Hepatocyte (in vitro differentiated cells): ENCODE measurements at regions not wholly inside any gene's neighbourhood (a gene's known extent, or its start where the extent isn't known, plus 50 kb on each side); places are given as distances from the start of the nearest gene placed in this dataset.

Experiments
- DNase-seq: peaks from one replicate; pipeline ENCODE4 v3.0.0-alpha.2; 2016; ENCODE audit warnings: low spot score
- H2AFZ ChIP-seq: fragments of 200-600 bp; sonication (generic); 2 replicates; pipeline ENCODE4 v1.6.0; 2016; ENCODE audit warnings: antibody characterized with exemption, mild to moderate bottlenecking
- H3K27ac ChIP-seq: fragments of 200-600 bp; sonication (generic); 2 replicates; pipeline ENCODE4 v1.5.1; 2016; ENCODE audit warnings: mild to moderate bottlenecking
- H3K27me3 ChIP-seq: fragments of 200-600 bp; sonication (generic); 2 replicates; pipeline ENCODE4 v1.6.1; 2016
- H3K36me3 ChIP-seq: fragments of 200-600 bp; sonication (generic); replicated peaks from 2 replicates; pipeline ENCODE4 v1.5.1; 2016; ENCODE audit warnings: low read depth; ENCODE audit not compliant: insufficient read depth
- H3K4me1 ChIP-seq: fragments of 200-600 bp; sonication (generic); 2 replicates; pipeline ENCODE4 v1.5.1; 2016; ENCODE audit warnings: mild to moderate bottlenecking, moderate library complexity; ENCODE audit not compliant: insufficient read depth
- H3K4me2 ChIP-seq: fragments of 200-600 bp; sonication (generic); 2 replicates; pipeline ENCODE4 v1.6.0; 2016
- H3K4me3 ChIP-seq: fragments of 200-600 bp; sonication (generic); 2 replicates; pipeline ENCODE4 v1.5.1; 2016; ENCODE audit warnings: mild to moderate bottlenecking
- H3K79me2 ChIP-seq: fragments of 200-600 bp; sonication (generic); 2 replicates; pipeline ENCODE4 v1.6.0; 2017; ENCODE audit warnings: mild to moderate bottlenecking
- H3K9me2 ChIP-seq: fragments of 200-600 bp; sonication (generic); replicated peaks from 2 replicates; pipeline ENCODE4 v1.6.0; 2017; ENCODE audit warnings: mild to moderate bottlenecking; ENCODE audit not compliant: insufficient read depth
- H3K9me3 ChIP-seq: fragments of 200-600 bp; sonication (generic); 2 replicates; pipeline ENCODE4 v1.5.1; 2016; ENCODE audit warnings: low read depth, mild to moderate bottlenecking
- H4K20me1 ChIP-seq: fragments of 200-600 bp; sonication (generic); 2 replicates; pipeline ENCODE4 v1.6.0; 2016; ENCODE audit warnings: mild to moderate bottlenecking; ENCODE audit not compliant: insufficient read depth, poor library complexity, severe bottlenecking
- EZH2 ChIP-seq: fragments of 200-600 bp; sonication (generic); IDR thresholded peaks from 2 replicates; pipeline ENCODE4 v1.6.1; 2016; ENCODE audit warnings: antibody characterized with exemption, mild to moderate bottlenecking, borderline replicate concordance
- EZH2phosphoT487 ChIP-seq: fragments of 200-600 bp; sonication (generic); IDR thresholded peaks from one replicate; pipeline ENCODE4 v1.6.1; 2018; ENCODE audit warnings: antibody characterized with exemption, mild to moderate bottlenecking, low read depth, moderate library complexity; ENCODE audit not compliant: unreplicated experiment, severe bottlenecking
- WGBS: methylation state at CpG from one replicate; pipeline ENCODE4 v1.1.6; 2016; ENCODE audit warnings: low lambda C conversion rate; ENCODE audit errors: missing lambda C conversion rate; 5-methylcytosine and 5-hydroxymethylcytosine counted together
- TF ChIP-seq, protein P1 (sequence below): fragments of 200-600 bp; sonication (generic); IDR thresholded peaks from 2 replicates; pipeline ENCODE4 v1.5.1; 2016; ENCODE audit warnings: antibody characterized with exemption, mild to moderate bottlenecking; ENCODE audit not compliant: poor library complexity

DNA sequence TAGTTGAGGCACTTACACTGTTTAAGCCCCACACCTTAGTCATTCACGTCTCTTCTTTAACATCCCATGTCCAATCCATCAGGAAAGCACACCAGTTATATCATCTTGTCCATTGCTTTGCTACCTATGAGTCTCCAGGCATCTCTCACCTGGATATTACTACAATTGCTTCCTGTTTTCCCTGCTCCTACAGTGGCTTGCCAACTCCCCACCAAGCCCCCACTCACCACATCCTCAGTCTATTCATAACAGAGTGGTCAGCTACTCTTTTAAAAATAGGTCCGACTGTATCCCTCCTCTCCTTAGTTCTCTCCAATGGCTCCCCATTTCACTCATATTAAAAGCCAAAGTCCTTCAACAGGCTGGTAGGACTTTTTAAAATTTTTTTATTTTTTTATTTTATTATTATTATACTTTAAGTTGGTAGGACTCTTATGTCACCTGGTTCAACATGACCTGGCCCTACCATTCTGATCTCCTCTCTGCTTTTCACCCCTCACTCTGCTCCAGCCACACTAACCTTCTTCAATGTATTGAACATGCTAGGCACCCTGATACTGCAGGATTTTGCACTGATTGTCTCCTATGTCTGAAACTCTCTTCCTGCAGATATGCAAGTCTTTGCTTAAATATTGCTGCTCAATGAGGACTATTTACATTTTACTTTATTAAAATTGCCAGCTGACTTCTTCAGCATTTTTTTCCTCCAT, 253.2 kb downstream of the CYRIA start:
- Histone ChIP-seq H3K9me3 (no peaks in the 10 kb centered on the region), H3K27me3 (no peaks in the 10 kb centered on the region), H3K4me3 (no peak overlapping the region), H3K4me2 (no peak overlapping the region), H4K20me1 (no peaks in the 10 kb centered on the region), H3K27ac (no peak overlapping the region), H3K4me1 (no peaks in the 10 kb centered on the region), H2AFZ (no peak overlapping the region), H3K79me2 (no peaks in the 10 kb centered on the region), H3K36me3 (no peaks in the 10 kb centered on the region), H3K9me2 (no peaks in the 10 kb centered on the region)
- TF ChIP-seq, protein P1, sequence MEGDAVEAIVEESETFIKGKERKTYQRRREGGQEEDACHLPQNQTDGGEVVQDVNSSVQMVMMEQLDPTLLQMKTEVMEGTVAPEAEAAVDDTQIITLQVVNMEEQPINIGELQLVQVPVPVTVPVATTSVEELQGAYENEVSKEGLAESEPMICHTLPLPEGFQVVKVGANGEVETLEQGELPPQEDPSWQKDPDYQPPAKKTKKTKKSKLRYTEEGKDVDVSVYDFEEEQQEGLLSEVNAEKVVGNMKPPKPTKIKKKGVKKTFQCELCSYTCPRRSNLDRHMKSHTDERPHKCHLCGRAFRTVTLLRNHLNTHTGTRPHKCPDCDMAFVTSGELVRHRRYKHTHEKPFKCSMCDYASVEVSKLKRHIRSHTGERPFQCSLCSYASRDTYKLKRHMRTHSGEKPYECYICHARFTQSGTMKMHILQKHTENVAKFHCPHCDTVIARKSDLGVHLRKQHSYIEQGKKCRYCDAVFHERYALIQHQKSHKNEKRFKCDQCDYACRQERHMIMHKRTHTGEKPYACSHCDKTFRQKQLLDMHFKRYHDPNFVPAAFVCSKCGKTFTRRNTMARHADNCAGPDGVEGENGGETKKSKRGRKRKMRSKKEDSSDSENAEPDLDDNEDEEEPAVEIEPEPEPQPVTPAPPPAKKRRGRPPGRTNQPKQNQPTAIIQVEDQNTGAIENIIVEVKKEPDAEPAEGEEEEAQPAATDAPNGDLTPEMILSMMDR, result no peak
- TF ChIP-seq EZH2, result no peak
- TF ChIP-seq EZH2phosphoT487, result no peak
- 87% methylated on average over 2 of the region's 2 CpGs for WGBS
- no peak for DNase-seq

DNA sequence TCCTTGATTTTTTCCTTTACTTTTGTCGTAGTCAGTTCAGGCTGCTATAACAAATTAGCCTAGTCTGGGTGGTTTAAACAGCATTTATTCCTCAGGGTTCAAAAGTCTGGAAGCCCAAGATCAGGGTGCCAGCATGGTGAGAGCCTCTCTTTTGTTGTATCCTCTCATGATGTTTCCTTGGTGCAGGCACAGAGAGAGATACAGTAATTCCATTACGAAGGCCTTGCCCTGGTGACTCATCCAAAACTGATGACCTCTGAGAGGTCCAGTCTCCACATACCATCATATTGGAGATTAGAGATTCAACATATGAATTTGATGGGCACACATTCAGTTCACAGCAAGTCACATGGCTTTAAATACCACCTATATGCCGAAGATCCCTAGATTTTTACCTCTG, 253.8 kb downstream of the CYRIA start:
- Histone ChIP-seq H3K79me2 (no peaks in the 10 kb centered on the region), H3K36me3 (no peaks in the 10 kb centered on the region), H3K27me3 (no peaks in the 10 kb centered on the region), H3K4me3 (no peak overlapping the region), H3K9me3 (no peaks in the 10 kb centered on the region), H3K9me2 (no peaks in the 10 kb centered on the region), H4K20me1 (no peaks in the 10 kb centered on the region), H3K4me1 (no peaks in the 10 kb centered on the region), H2AFZ (no peak overlapping the region), H3K4me2 (no peak overlapping the region), H3K27ac (no peak overlapping the region)
- TF ChIP-seq EZH2phosphoT487 (no peak), EZH2 (no peak)
- TF ChIP-seq, protein P1, result no peak
- no peak for DNase-seq
- 94% methylated on average over 3 of the region's 3 CpGs for WGBS

DNA sequence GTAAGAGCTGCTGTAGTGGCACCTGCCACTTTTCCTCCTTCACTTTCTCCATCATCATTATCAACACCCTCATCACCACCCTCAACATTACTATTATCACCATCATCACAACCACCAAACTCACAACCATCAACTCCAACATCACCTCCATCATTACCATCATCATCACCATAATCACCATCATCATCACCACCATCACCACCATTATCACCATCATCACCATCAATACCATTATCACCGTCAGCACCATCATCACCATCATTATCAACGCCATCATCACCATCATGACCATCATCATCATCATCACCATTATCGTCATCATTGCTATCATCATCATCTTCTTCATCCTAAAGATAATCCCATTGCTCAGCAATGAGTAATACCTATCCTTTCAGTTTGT, 255.8 kb downstream of the CYRIA start:
- H4K20me1 ChIP-seq, result no peaks in the 10 kb centered on the region
- no peak for DNase-seq
- H3K9me3 ChIP-seq, result no peaks in the 10 kb centered on the region
- H3K9me2 ChIP-seq, result no peaks in the 10 kb centered on the region
- no peak overlapping the region for H3K4me3 ChIP-seq
- no peaks in the 10 kb centered on the region for H3K79me2 ChIP-seq
- H3K4me1 ChIP-seq, result no peaks in the 10 kb centered on the region
- no peaks in the 10 kb centered on the region for H3K27me3 ChIP-seq
- H2AFZ ChIP-seq, result no peak overlapping the region
- H3K27ac ChIP-seq, result no peak overlapping the region
- no peak overlapping the region for H3K4me2 ChIP-seq
- no peaks in the 10 kb centered on the region for H3K36me3 ChIP-seq
- no peak for TF ChIP-seq EZH2
- TF ChIP-seq, protein P1, result no peak
- TF ChIP-seq EZH2phosphoT487, result no peak
- 97% methylated on average over 3 of the region's 3 CpGs for WGBS

DNA sequence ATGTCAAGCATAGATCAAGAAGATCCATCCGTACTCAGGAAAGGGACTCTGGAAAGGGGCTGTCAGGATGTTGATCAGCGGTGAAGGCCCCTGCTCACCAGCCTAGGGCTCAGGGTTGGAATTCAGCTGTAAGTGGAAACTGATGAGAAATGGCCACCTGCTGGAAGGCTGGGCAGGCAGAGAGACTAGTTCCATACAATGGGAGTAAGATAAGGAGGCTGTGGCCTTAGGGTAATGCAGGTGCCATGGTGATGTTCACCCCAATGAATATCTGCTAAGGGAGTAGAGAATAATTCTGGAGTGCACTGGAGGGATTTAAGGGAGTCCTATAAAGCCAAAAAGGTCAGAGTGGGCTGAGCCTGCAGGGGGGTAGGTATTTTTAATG, 256.6 kb downstream of the CYRIA start:
- WGBS, result 76% methylated on average over 2 of the region's 2 CpGs
- no peak for DNase-seq
- H3K79me2 ChIP-seq, result no peaks in the 10 kb centered on the region

More for the DNA sequence above, 256.6 kb downstream of the CYRIA start:
- no peaks in the 10 kb centered on the region for H3K4me1 ChIP-seq
- no peak overlapping the region for H3K4me2 ChIP-seq
- no peak overlapping the region for H3K4me3 ChIP-seq
- no peaks in the 10 kb centered on the region for H3K27me3 ChIP-seq
- H3K9me2 ChIP-seq, result no peaks in the 10 kb centered on the region
- no peaks in the 10 kb centered on the region for H3K36me3 ChIP-seq
- H4K20me1 ChIP-seq, result no peaks in the 10 kb centered on the region
- TF ChIP-seq EZH2 (no peak), EZH2phosphoT487 (no peak)
- TF ChIP-seq, protein P1, result no peak
- no peaks in the 10 kb centered on the region for H3K9me3 ChIP-seq
- no peak overlapping the region for H3K27ac ChIP-seq
- no peak overlapping the region for H2AFZ ChIP-seq
